ENCODE measurements at regions not wholly inside any gene's neighbourhood (a gene's known extent, or its start where the extent isn't known, plus 50 kb on each side); places are given as distances from the start of the nearest gene placed in this dataset.

DNA sequence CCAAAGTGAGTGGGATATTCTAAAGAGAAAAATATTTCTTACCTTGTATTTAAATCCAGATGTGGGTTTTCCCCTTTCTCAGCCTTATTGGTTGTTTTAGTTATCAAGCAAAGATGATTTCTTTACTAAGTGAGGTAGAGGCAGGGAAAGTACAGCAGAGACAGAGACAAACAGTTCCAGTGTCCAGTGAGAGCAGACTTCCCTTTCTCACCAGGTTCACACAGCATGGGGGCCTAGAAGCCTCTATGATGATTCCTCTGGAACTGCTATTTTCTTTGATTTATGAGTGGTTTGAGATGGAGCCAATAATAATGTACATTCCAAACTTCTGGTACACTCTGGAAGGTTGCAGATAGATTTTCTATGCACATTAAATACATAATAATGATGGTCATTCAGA, 234.0 kb upstream of the MARCKS start:
- TF ChIP-seq, protein P1, sequence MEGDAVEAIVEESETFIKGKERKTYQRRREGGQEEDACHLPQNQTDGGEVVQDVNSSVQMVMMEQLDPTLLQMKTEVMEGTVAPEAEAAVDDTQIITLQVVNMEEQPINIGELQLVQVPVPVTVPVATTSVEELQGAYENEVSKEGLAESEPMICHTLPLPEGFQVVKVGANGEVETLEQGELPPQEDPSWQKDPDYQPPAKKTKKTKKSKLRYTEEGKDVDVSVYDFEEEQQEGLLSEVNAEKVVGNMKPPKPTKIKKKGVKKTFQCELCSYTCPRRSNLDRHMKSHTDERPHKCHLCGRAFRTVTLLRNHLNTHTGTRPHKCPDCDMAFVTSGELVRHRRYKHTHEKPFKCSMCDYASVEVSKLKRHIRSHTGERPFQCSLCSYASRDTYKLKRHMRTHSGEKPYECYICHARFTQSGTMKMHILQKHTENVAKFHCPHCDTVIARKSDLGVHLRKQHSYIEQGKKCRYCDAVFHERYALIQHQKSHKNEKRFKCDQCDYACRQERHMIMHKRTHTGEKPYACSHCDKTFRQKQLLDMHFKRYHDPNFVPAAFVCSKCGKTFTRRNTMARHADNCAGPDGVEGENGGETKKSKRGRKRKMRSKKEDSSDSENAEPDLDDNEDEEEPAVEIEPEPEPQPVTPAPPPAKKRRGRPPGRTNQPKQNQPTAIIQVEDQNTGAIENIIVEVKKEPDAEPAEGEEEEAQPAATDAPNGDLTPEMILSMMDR (IDR thresholded peaks at IDR 0.05; ENCODE audit: low read depth, low read length), result no peak
- no peak for DNase-seq (ENCODE audit: low read depth in 2 of 2)

DNA sequence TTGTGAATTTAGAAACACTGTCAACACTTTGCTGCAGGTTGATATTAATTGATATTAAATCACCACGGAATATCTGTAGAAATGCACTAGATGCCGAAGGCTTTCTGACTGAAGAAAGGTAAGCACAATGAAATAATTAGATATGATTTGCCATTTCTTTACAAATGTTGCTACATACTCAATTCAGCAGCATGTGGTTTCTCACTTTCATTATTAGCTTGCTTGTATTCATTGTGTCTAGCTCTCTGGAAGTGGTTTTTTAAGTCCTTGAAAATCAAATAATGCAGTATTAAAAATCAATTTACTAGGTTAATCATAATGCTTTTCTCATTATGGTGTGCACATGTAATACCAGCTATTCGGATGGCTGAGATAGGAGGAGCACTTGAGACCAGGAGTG, 231.3 kb upstream of the MARCKS start:
- no peak overlapping the region for H3K4me3 ChIP-seq (replicated peaks in 1 of 2; ENCODE audit: low read depth in 2 of 2, low read length in 2 of 2)
- TF ChIP-seq, protein P1 (IDR thresholded peaks at IDR 0.05; ENCODE audit: low read depth, low read length), result no peak
- DNase-seq (ENCODE audit: low read depth in 2 of 2), result no peak

More for the DNA sequence above, 234.0 kb upstream of the MARCKS start:
- no peak overlapping the region for H3K4me3 ChIP-seq (replicated peaks in 1 of 2; ENCODE audit: low read depth in 2 of 2, low read length in 2 of 2)

GRCh38 chr6:113626475-113626874, 230.7 kb upstream of the MARCKS start:
- no peak overlapping the region for H3K4me3 ChIP-seq (replicated peaks in 1 of 2; ENCODE audit: low read depth in 2 of 2, low read length in 2 of 2)
- no peak for DNase-seq (ENCODE audit: low read depth in 2 of 2)
- TF ChIP-seq, protein P1 (IDR thresholded peaks at IDR 0.05; ENCODE audit: low read depth, low read length), result no peak

DNA sequence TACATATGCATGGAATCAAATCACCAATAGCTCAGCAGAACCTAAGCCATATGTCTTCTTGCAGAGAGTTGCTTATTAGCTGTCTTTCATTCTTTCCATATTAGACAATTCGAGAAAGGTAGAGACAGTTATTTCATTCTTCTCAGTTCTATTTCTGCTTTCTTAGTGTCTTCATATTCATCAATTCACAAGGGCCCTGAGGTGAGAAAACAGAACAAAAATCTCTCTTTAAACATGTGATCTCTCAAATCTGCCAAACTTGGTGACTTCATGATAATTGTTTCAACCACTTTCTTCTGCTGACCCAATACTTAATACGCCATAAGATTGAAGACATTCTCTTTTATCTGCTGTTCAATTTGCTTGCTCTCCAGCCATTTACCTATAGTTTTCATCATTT, 229.7 kb upstream of the MARCKS start:
- DNase-seq (ENCODE audit: low read depth in 2 of 2), result no peak
- H3K4me3 ChIP-seq (replicated peaks in 1 of 2; ENCODE audit: low read depth in 2 of 2, low read length in 2 of 2), result no peak overlapping the region
- TF ChIP-seq, protein P1 (IDR thresholded peaks at IDR 0.05; ENCODE audit: low read depth, low read length), result no peak

DNA sequence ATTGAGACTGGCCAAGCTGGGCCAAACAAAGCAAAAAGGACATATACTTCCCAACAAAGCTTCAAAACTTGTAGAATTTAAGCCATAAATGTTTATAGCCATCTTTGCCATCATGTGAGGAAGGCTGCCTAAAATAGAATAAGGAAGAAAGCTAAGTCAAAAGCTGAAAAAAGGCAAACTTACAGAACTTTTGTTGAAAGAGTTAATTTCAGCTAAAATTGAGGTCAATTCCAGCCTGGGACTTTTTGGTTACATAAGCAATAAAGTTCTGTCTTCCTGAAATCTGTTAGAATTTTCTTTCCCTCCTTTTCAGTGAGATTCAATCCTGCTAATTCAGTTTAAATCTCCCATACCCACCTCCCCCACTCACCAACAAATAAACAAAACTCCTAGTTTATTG, 227.9 kb upstream of the MARCKS start:
- TF ChIP-seq, protein P1 (IDR thresholded peaks at IDR 0.05; ENCODE audit: low read depth, low read length), result no peak
- no peak for DNase-seq (ENCODE audit: low read depth in 2 of 2)
- no peak overlapping the region for H3K4me3 ChIP-seq (replicated peaks in 1 of 2; ENCODE audit: low read depth in 2 of 2, low read length in 2 of 2)

DNA sequence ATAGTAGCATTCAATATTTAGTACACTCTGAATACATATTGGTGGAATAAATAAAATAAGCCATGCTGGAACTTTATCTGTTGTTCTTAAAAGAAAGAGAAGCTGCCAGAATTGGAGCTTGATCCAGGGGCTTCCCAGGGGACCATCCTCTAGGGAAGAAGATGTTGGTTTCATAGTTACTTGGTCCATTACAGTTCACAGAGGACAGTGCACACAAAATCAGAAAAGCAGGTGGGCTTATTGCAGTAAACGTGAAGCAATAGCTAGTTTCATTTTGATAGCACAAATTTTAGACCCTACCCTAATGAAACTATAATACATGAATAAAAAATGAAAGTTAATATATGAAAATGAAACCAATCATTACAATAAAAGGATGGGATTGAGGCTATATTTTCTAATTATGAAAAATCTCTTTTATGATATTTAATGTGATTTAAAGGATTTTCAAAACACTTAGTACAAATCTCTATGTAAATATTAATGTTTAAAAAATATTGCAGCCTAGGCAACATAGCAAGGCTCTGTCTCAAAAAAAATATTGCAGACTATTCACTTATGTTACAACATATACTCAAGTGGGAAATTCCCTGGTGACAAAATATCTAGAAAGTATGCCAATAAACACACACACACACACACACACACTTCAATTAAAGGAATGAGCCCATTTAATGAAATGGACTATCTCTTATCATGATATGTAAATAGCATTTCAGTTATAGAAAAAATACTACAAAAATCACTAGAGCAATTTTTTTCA, 227.0 kb upstream of the MARCKS start:
- peak; percentile 79 to 94 for DNase-seq (ENCODE audit: low read depth in 2 of 2)
- TF ChIP-seq, protein P1 (IDR thresholded peaks at IDR 0.05; ENCODE audit: low read depth, low read length), result no peak
- no peak overlapping the region for H3K4me3 ChIP-seq (replicated peaks in 1 of 2; ENCODE audit: low read depth in 2 of 2, low read length in 2 of 2)

Measured in cardiac fibroblast (primary cell).